HEK293T (cell line): ENCODE measurements at regions not wholly inside any gene's neighbourhood (a gene's known extent, or its start where the extent isn't known, plus 50 kb on each side); places are given as distances from the start of the nearest gene placed in this dataset.

Experiments used
- BHLHE40 ChIP-seq: fragments of 450-650 bp; IDR thresholded peaks from 2 replicates; pipeline ENCODE4 v1.6.1; 2016; ENCODE audit warnings: mild to moderate bottlenecking, moderate library complexity, borderline replicate concordance
- SUZ12 ChIP-seq: fragments of 450-650 bp; IDR thresholded peaks from 2 replicates; pipeline ENCODE4 v1.6.1; 2016; ENCODE audit warnings: mild to moderate bottlenecking
- TF ChIP-seq, protein P1 (sequence below): fragments of 450-650 bp; IDR thresholded peaks from 2 replicates; pipeline ENCODE4 v1.6.1; 2016

DNA sequence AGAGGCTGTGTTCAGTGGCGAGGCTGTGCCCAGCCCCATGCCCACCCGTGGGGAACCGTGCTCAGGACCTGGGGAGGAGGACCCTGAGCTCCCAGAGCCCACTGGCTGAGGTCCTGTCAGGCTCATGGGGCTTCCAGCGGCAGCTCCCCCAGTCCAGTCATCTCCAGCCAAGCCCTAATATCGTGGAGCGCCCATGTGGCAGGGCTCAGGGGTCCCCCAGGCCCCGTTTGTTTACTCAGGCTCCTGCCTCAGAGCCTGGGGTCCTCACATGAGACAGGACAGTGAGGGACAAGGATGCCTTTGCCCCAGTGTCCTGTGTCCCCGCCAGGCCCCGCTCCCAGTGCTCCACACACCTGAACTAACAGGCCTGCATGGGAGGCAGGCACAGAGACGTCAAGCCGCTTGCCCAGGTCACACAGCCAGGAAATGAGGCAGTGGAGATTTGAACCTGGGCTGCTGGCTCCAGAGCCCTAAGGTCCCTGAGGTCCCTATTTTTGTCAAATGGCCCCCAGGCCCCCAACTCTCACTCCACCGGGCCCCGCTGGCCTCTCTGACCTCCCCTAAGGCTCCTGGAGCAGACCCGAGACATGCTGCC lies 100.7 kb upstream of the ACTRT2 start:
- TF ChIP-seq SUZ12 (no peak), BHLHE40 (no peak)
- TF ChIP-seq, protein P1, sequence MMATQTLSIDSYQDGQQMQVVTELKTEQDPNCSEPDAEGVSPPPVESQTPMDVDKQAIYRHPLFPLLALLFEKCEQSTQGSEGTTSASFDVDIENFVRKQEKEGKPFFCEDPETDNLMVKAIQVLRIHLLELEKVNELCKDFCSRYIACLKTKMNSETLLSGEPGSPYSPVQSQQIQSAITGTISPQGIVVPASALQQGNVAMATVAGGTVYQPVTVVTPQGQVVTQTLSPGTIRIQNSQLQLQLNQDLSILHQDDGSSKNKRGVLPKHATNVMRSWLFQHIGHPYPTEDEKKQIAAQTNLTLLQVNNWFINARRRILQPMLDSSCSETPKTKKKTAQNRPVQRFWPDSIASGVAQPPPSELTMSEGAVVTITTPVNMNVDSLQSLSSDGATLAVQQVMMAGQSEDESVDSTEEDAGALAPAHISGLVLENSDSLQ = no peak
